HG02885 (cell line): ENCODE measurements at regions not wholly inside any gene's neighbourhood (a gene's known extent, or its start where the extent isn't known, plus 50 kb on each side); places are given as distances from the start of the nearest gene placed in this dataset.

Experiments
- ATAC-seq: cut with Tn5 transposase; IDR thresholded peaks from one replicate; pipeline ENCODE4 v1.9.1; 2021; ENCODE audit warnings: mild to moderate bottlenecking; ENCODE audit not compliant: unreplicated experiment, poor library complexity

- ATAC-seq: no peak
Measured at GRCh38 chr6:54440549-54440948, 132.3 kb downstream of the TINAG start.

DNA sequence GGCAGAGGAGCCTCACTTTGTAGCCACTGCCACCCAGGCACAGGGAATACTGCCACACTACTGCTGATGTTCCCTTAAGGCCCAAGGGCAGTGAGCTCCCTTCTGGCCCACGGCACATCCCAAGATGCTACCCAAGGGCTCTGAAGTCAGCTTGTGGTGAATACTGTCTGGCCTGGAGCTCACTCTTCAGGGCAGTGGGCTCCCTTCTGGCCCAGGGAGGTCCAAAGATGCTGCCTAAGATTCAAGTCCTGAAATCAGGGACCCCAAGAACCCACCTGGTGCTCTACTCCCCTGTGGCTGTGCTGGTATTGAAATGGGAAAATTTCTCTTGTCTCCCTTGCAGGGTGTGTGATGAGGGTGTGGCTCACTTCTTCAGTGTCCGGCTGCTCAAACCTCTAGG lies 132.8 kb downstream of the TINAG start:
- no peak for ATAC-seq

GRCh38 chr6:54441687-54442248 lies 133.5 kb downstream of the TINAG start:
- ATAC-seq: no peak

DNA sequence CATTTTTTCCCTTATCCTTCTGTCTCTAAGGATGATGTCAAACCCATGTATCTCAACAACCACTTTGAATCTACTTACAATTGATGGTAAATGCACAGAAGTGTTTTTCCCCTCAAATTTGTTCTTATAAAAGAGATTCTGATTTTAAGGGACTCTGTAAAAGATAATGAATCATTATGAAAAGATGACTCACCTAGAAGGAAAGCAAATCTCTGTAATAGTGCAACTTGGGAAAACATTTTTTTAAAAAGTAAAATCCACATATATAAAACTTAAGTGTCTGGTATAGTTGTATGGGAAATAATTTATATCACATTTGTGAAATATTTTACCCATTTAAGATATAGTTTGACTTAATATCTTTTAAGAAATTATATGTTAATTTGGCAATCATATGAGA lies 137.0 kb downstream of the TINAG start:
- ATAC-seq: no peak

DNA sequence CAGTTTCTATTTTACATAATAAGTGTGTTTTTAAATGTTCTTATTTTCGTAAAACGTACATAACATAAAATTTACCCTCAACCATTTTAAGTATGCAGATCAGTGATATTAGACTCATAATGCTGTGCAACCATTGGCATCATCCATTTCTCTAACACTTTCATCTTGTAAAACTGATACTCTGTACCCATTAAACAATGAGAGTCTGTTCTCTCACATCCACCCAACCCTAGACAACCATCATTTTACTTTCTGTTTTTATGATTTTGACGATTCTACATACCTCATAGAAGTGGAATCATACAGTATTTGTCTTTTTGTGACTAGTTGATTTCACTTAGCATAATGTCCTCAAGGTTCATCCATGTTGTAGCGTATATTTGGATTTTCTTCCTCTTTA lies 140.4 kb downstream of the TINAG start:
- ATAC-seq: no peak

- no peak for ATAC-seq
Measured at GRCh38 chr6:54451516-54451915, 143.3 kb downstream of the TINAG start.

- no peak for ATAC-seq
Measured at GRCh38 chr6:54463354-54464024, 155.2 kb downstream of the TINAG start.

GRCh38 chr6:54465649-54466300 lies 157.5 kb downstream of the TINAG start:
- no peak for ATAC-seq

- no peak for ATAC-seq
Measured at GRCh38 chr6:54467384-54467783, 159.1 kb downstream of the TINAG start.

DNA sequence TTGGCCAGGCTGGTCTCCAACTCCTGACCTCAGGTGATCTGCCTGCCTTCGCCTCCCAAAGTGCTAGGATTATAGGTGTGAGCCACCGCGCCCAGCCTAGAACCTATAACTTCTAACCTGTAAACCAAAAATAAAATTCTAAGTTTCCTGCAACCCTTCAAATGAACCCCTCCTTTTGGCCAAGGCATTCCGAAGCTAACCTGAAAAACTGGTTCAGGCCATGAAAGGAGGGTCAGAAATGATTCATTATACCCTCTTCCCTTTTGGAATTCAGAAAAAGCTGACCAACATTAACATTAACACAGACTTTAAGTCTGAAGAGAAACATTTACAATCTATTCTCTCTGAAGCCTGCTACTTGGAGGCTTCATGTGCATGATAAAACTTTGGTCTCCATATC lies 165.1 kb downstream of the TINAG start:
- no peak for ATAC-seq

DNA sequence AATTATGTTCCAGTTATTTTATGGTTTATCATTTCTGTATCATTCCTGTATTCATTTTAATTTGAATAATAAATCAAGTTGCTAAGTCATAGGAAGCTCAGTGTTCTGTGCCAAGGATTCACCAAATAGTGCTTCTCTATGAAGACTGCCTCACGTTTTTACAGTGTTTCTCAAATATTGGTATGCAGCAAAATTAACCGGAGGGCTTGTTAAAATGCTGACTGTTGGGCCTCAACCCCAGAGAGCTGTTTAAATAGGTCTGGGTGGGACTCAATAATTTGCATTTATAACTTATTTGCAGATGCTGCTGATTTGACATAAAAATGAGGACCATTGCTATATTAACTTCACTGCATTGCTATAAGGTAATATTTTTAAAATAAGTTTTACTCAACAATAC lies 166.7 kb downstream of the TINAG start:
- ATAC-seq: no peak

DNA sequence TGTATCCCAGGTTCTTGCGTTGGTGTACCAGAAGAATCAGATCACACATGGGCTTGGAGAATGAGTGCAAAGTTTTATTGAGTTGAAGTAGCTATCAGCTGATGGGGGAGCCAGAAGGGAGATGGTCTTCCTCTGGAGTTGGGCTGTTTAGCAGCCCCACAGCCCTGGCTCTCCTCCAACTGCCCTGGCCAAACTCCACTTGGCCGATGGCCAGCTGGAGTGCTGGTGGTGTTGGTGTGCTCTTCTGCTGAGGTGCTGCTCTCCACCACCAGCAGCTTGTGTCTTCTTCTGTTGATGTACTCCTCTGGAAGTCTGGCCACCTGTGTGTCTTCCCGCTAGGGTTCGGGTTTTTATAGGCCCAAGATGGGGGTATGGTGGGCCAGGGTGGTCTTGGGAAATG lies 172.8 kb downstream of the TINAG start:
- no peak for ATAC-seq

- no peak for ATAC-seq
Measured at GRCh38 chr6:54491431-54491830, 183.2 kb downstream of the TINAG start.

GRCh38 chr6:54493138-54493537 lies 184.9 kb downstream of the TINAG start:
- no peak for ATAC-seq

- ATAC-seq: no peak
Measured at GRCh38 chr6:54503144-54503543, 194.9 kb downstream of the TINAG start.

DNA sequence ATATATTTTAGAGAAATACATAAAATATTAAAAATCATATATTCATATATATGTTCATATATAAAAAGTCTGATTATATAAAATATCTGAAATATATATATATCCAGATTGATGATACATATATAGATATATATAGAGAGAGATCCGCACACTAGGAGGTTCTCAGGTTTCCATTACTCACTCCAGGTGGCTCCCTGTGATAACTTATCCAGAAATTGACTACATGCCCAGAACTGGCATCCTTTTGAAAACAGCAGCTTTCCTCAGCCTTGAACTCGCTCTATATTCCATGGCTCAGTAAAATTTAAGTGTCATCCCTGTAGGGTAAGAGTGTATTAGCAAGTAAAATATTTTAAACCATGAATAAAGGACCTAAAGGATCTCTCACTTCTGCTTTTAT lies 206.8 kb downstream of the TINAG start:
- no peak for ATAC-seq

GRCh38 chr6:54515713-54516112 lies 207.5 kb downstream of the TINAG start:
- ATAC-seq: no peak

GRCh38 chr6:54516321-54516720 lies 208.1 kb downstream of the TINAG start:
- no peak for ATAC-seq

DNA sequence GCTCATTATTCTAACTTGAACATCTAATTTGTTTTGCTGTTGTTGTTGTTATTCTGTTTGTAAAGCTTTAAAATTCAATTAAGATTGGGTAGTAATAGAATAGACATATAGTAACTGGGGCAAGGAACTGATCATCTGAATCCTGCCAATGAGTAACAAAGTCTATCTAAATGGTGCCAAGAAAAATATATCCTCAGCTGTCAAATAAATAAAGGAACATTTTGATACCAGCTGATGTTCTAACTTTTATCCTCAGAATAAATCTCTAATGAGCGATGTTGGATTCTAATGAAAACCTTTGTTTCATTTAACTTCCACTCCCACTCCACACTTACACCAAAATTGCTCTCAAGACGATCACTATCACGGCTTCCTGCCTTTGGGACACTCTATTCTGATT lies 210.9 kb downstream of the TINAG start:
- no peak for ATAC-seq

- ATAC-seq: no peak
Measured at GRCh38 chr6:54525731-54526130, 217.5 kb downstream of the TINAG start.

DNA sequence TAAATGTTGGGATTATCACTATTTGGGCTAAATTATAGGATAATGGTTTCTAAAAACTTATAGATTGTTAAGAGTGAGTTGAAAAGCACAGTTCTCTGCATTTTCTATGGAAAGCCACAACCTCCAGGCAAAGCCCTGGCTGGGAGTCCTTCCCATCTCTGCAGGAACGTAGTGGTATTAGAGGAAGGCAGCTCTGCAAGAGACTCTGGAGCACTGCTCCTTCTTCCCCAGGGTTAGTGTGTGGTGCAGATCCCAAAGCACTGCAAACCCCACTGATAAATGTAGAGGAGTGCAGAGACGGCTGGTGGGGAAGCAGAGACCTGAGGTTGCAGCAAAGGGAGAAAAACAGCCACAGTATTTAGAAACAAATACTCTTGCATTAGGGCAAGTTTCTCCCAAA lies 225.3 kb downstream of the TINAG start:
- ATAC-seq: no peak

DNA sequence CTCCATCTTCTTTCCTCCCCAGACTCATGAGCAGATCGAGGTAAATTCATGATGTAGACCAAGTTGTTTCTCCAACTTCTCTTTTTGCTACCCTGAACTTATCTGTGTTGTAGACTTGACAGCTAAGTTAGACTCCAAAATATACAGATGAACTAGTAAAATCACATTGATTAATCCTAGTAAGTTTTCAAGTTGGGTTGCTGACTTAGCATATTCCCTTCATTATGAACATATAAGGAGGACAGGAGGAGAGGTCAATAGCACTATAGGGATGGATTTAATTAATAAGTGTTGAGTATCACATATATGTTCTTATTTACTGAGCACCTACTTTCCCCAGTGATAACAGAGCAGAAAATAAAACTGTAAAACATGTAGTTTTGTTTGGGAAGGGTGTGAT lies 227.3 kb downstream of the TINAG start:
- no peak for ATAC-seq
